Medulla oblongata (tissue), 1 donor: ENCODE measurements at regions not wholly inside any gene's neighbourhood (a gene's known extent, or its start where the extent isn't known, plus 50 kb on each side); places are given as distances from the start of the nearest gene placed in this dataset.

Experiments used
- DNase-seq: peaks from one replicate; pipeline ENCODE4 v3.0.0-alpha.2; 2015; ENCODE audit errors: extremely low spot score

GRCh38 chr14:94995551-94995950, 161.8 kb downstream of the DICER1 start:
- DNase-seq, result no peak

- no peak for DNase-seq
Observed at GRCh38 chr14:94994245-94994644, 163.1 kb downstream of the DICER1 start.

- no peak for DNase-seq
Observed at GRCh38 chr14:94992046-94992445, 165.3 kb downstream of the DICER1 start.

GRCh38 chr14:94989946-94990345, 167.4 kb downstream of the DICER1 start:
- DNase-seq, result no peak

GRCh38 chr14:94989417-94989816, 167.9 kb downstream of the DICER1 start:
- no peak for DNase-seq

- DNase-seq, result no peak
Observed at GRCh38 chr14:94987409-94987808, 169.9 kb downstream of the DICER1 start.

GRCh38 chr14:94979891-94980290, 177.4 kb downstream of the DICER1 start:
- DNase-seq, result no peak

- DNase-seq, result no peak
Observed at GRCh38 chr14:94977016-94977415, 180.3 kb downstream of the DICER1 start.

- DNase-seq, result no peak
Observed at GRCh38 chr14:94975366-94975765, 182.0 kb downstream of the DICER1 start.

GRCh38 chr14:94974893-94975292, 182.4 kb downstream of the DICER1 start:
- DNase-seq, result no peak

- no peak for DNase-seq
Observed at GRCh38 chr14:94974422-94974821, 182.9 kb downstream of the DICER1 start.

GRCh38 chr14:94971750-94972149, 185.6 kb downstream of the DICER1 start:
- DNase-seq, result peak; percentile 61

- DNase-seq, result no peak
Observed at GRCh38 chr14:94970941-94971730, 186.2 kb downstream of the DICER1 start.

GRCh38 chr14:94969766-94970165, 187.6 kb downstream of the DICER1 start:
- no peak for DNase-seq

GRCh38 chr14:94966868-94967267, 190.5 kb downstream of the DICER1 start:
- DNase-seq, result no peak

GRCh38 chr14:94966344-94966743, 191.0 kb downstream of the DICER1 start:
- no peak for DNase-seq

GRCh38 chr14:94965551-94966313, 191.6 kb downstream of the DICER1 start:
- no peak for DNase-seq

- no peak for DNase-seq
Observed at GRCh38 chr14:94964931-94965330, 192.4 kb downstream of the DICER1 start.

GRCh38 chr14:94964181-94964580, 193.1 kb downstream of the DICER1 start:
- no peak for DNase-seq

- no peak for DNase-seq
Observed at GRCh38 chr14:94963051-94963450, 193.1 kb upstream of the GSC start.

GRCh38 chr14:94962166-94962575, 192.3 kb upstream of the GSC start:
- no peak for DNase-seq

- no peak for DNase-seq
Observed at GRCh38 chr14:94961386-94962165, 191.7 kb upstream of the GSC start.
